ENCODE measurements at regions not wholly inside any gene's neighbourhood (a gene's known extent, or its start where the extent isn't known, plus 50 kb on each side); places are given as distances from the start of the nearest gene placed in this dataset.
A peak's percentile ranks its signal among the peaks of the same experiment; 100 is the strongest.

DNA sequence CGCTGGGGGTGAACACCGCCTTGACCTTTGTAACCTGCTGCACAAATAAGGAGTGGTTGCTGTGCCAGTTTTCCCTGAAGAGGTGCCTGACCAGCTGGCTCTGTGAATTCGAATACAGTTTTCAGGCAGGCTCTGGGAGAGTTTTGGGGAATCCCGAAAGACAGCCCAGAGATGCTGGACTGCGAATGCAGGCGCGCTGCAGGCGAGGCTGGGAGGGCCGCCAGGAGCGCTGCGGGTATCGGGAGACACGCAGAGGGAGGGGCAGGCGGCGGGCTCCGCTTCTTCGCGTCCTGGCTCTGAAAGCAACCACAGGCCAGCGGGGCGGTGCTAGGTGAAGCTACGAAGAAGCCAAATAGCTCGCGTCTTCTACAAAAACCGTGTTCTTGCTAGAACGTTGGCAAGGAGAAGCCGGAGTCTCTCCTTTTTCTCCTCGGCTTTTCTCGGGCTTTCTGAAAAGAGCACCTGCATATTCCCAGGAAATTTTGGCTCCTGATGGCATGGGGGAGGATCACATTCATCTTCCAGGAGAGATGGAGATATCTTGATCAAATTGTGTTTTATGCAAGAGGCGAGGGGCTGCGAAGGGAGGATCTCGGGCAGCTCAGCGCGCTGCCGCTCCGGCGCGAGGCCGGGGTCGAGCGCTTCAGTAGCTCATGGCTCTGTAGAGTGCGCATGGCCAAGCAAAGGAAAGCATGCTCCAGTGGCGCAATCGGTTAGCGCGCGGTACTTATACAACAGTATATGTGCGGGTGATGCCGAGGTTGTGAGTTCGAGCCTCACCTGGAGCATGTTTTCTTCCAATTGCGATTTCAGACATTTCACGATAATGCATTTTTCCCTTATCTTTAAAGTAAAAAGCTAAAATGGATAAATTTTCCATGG, 158.1 kb upstream of the ZNF184 start (continued):
- TF ChIP-seq, protein P1, sequence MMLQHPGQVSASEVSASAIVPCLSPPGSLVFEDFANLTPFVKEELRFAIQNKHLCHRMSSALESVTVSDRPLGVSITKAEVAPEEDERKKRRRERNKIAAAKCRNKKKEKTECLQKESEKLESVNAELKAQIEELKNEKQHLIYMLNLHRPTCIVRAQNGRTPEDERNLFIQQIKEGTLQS (CRISPR knock-in tag; IDR thresholded peaks at IDR 0.05): peak; percentile 59; the same call in 1 of the 2 replicates
- peak; percentile 96 for TF ChIP-seq ZNF468 (CRISPR knock-in tag; IDR thresholded peaks at IDR 0.05)
- TF ChIP-seq RBM22 (optimal IDR thresholded peaks at IDR 0.05; ENCODE audit: low read length): peak; percentile 65
- no peak for TF ChIP-seq MXI1 (IDR thresholded peaks at IDR 0.05; ENCODE audit: borderline replicate concordance, low read depth, low read length)
- TF ChIP-seq, protein P2, sequence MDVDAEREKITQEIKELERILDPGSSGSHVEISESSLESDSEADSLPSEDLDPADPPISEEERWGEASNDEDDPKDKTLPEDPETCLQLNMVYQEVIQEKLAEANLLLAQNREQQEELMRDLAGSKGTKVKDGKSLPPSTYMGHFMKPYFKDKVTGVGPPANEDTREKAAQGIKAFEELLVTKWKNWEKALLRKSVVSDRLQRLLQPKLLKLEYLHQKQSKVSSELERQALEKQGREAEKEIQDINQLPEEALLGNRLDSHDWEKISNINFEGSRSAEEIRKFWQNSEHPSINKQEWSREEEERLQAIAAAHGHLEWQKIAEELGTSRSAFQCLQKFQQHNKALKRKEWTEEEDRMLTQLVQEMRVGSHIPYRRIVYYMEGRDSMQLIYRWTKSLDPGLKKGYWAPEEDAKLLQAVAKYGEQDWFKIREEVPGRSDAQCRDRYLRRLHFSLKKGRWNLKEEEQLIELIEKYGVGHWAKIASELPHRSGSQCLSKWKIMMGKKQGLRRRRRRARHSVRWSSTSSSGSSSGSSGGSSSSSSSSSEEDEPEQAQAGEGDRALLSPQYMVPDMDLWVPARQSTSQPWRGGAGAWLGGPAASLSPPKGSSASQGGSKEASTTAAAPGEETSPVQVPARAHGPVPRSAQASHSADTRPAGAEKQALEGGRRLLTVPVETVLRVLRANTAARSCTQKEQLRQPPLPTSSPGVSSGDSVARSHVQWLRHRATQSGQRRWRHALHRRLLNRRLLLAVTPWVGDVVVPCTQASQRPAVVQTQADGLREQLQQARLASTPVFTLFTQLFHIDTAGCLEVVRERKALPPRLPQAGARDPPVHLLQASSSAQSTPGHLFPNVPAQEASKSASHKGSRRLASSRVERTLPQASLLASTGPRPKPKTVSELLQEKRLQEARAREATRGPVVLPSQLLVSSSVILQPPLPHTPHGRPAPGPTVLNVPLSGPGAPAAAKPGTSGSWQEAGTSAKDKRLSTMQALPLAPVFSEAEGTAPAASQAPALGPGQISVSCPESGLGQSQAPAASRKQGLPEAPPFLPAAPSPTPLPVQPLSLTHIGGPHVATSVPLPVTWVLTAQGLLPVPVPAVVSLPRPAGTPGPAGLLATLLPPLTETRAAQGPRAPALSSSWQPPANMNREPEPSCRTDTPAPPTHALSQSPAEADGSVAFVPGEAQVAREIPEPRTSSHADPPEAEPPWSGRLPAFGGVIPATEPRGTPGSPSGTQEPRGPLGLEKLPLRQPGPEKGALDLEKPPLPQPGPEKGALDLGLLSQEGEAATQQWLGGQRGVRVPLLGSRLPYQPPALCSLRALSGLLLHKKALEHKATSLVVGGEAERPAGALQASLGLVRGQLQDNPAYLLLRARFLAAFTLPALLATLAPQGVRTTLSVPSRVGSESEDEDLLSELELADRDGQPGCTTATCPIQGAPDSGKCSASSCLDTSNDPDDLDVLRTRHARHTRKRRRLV (CRISPR knock-in tag; IDR thresholded peaks at IDR 0.05): peak; percentile 84
- no peak for TF ChIP-seq ZNF780A (CRISPR knock-in tag; IDR thresholded peaks at IDR 0.05)
- TF ChIP-seq ZNF563 (CRISPR knock-in tag; IDR thresholded peaks at IDR 0.05): peak; percentile 89; the same call in 1 of the 2 replicates
- TF ChIP-seq SIX1 (CRISPR knock-in tag; IDR thresholded peaks at IDR 0.05; ENCODE audit: borderline replicate concordance): peak; percentile 59; the same call in 1 of the 2 replicates
- peak; percentile 60 for TF ChIP-seq MED1 (CRISPR knock-in tag; IDR thresholded peaks at IDR 0.05)
- no peak for TF ChIP-seq POLR2G (IDR thresholded peaks at IDR 0.05; ENCODE audit: low read depth, low read length)
- no peak for TF ChIP-seq SUZ12 (IDR thresholded peaks at IDR 0.05; ENCODE audit: low read depth, low read length)
- TF ChIP-seq, protein P3, sequence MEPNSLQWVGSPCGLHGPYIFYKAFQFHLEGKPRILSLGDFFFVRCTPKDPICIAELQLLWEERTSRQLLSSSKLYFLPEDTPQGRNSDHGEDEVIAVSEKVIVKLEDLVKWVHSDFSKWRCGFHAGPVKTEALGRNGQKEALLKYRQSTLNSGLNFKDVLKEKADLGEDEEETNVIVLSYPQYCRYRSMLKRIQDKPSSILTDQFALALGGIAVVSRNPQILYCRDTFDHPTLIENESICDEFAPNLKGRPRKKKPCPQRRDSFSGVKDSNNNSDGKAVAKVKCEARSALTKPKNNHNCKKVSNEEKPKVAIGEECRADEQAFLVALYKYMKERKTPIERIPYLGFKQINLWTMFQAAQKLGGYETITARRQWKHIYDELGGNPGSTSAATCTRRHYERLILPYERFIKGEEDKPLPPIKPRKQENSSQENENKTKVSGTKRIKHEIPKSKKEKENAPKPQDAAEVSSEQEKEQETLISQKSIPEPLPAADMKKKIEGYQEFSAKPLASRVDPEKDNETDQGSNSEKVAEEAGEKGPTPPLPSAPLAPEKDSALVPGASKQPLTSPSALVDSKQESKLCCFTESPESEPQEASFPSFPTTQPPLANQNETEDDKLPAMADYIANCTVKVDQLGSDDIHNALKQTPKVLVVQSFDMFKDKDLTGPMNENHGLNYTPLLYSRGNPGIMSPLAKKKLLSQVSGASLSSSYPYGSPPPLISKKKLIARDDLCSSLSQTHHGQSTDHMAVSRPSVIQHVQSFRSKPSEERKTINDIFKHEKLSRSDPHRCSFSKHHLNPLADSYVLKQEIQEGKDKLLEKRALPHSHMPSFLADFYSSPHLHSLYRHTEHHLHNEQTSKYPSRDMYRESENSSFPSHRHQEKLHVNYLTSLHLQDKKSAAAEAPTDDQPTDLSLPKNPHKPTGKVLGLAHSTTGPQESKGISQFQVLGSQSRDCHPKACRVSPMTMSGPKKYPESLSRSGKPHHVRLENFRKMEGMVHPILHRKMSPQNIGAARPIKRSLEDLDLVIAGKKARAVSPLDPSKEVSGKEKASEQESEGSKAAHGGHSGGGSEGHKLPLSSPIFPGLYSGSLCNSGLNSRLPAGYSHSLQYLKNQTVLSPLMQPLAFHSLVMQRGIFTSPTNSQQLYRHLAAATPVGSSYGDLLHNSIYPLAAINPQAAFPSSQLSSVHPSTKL (CRISPR knock-in tag; IDR thresholded peaks at IDR 0.05): peak; percentile 72
- TF ChIP-seq PCBP2 (optimal IDR thresholded peaks at IDR 0.05; ENCODE audit: low read depth, low read length, poor library complexity, severe bottlenecking): no peak
- TF ChIP-seq ZNF567 (CRISPR knock-in tag; IDR thresholded peaks at IDR 0.05; ENCODE audit: borderline replicate concordance): no peak
- TF ChIP-seq SMAD9 (CRISPR knock-in tag; IDR thresholded peaks at IDR 0.05): 0 out of 2 replicates have a peak, but pooled peaks have one; percentile 75
- TF ChIP-seq MEIS2 (CRISPR knock-in tag; IDR thresholded peaks at IDR 0.05): peak; percentile 72; the same call in 1 of the 2 replicates
- TF ChIP-seq ZBTB7B (CRISPR knock-in tag; IDR thresholded peaks at IDR 0.05): peak; percentile 66
- TF ChIP-seq NONO (IDR thresholded peaks at IDR 0.05): no peak
- no peak; the same call in 1 of the 2 replicates for TF ChIP-seq NONO (CRISPR knock-in tag; conservative IDR thresholded peaks at IDR 0.05)
- TF ChIP-seq ZNF282 (IDR thresholded peaks at IDR 0.05; ENCODE audit: partially characterized antibody): no peak
- TF ChIP-seq RBFOX2 (IDR thresholded peaks at IDR 0.05; ENCODE audit: low read depth, low read length): no peak

Data from HepG2 (cell line).